CD8-positive, alpha-beta memory T cell (primary cell): ENCODE measurements at regions not wholly inside any gene's neighbourhood (a gene's known extent, or its start where the extent isn't known, plus 50 kb on each side); places are given as distances from the start of the nearest gene placed in this dataset.
"Not testable (repeated sequence)": the region's sequence is repeated elsewhere in the genome, so short reads cannot be mapped to it uniquely, and the experiment has no call there.

Experiments used
- CTCF ChIA-PET: fragments of 350-600 bp; sonication (Branson Sonifier 250); formaldehyde crosslinking; loops from one replicate; lab custom pipeline; 2021; ENCODE audit warnings: antibody characterized with exemption; lab: Charles Lee
- POLR2A ChIA-PET: fragments of 350-600 bp; sonication (Branson Sonifier 250); formaldehyde crosslinking; loops from one replicate; lab custom pipeline; 2021; ENCODE audit warnings: antibody characterized with exemption; lab: Charles Lee
- DNase-seq, 5 donors: peaks; one replicate each; pipeline versions ENCODE4 v3.0.0 to v3.0.0-alpha.2; 2020 to 2022; ENCODE audit warnings: mixed read lengths in 1 of 5
- H3K27ac ChIP-seq: one replicate; pipeline ENCODE4 v1.7.0; 2013; ENCODE audit warnings: low read depth, mild to moderate bottlenecking, low read length, moderate library complexity
- H3K27me3 ChIP-seq: 2 replicates; pipeline ENCODE4 v1.7.0; 2013; ENCODE audit warnings: low read length, mild to moderate bottlenecking; ENCODE audit not compliant: insufficient read depth, poor library complexity, severe bottlenecking
- H3K36me3 ChIP-seq: 2 replicates; pipeline ENCODE4 v1.7.0; 2013; ENCODE audit warnings: mild to moderate bottlenecking, low read length, moderate library complexity; ENCODE audit not compliant: insufficient read depth
- H3K4me1 ChIP-seq: 2 replicates; pipeline ENCODE4 v1.7.0; 2013; ENCODE audit warnings: mild to moderate bottlenecking, low read length, moderate library complexity; ENCODE audit not compliant: insufficient read depth
- H3K4me3 ChIP-seq: 2 replicates; pipeline ENCODE4 v1.7.0; 2013; ENCODE audit warnings: mild to moderate bottlenecking, low read length
- H3K9me3 ChIP-seq: 2 replicates; pipeline ENCODE4 v1.7.0; 2013; ENCODE audit warnings: mild to moderate bottlenecking, low read length
- H3K27ac Mint-ChIP-seq, 8 donors: one replicate each; pipeline ENCODE4 v1.8.0; 2020 to 2021; ENCODE audit warnings: mixed read lengths in 8 of 8, mild to moderate bottlenecking in 6 of 8, inconsistent platforms in 3 of 8, moderate library complexity in 3 of 8
- H3K27me3 Mint-ChIP-seq, 2 donors: one replicate each; pipeline ENCODE4 v1.8.0; 2020 to 2021; ENCODE audit warnings: mixed read lengths in 2 of 2, mild to moderate bottlenecking in 1 of 2, moderate library complexity in 1 of 2
- H3K36me3 Mint-ChIP-seq, 3 donors: one replicate each; pipeline ENCODE4 v1.8.0; 2020 to 2021; ENCODE audit warnings: mixed read lengths in 3 of 3, inconsistent platforms in 1 of 3, mild to moderate bottlenecking in 1 of 3
- H3K4me1 Mint-ChIP-seq, 3 donors: one replicate each; pipeline ENCODE4 v1.8.0; 2020 to 2021; ENCODE audit warnings: mixed read lengths in 3 of 3, inconsistent platforms in 1 of 3, mild to moderate bottlenecking in 1 of 3
- H3K4me3 Mint-ChIP-seq, 7 donors: one replicate each; pipeline ENCODE4 v1.8.0; 2020 to 2021; ENCODE audit warnings: mixed read lengths in 7 of 7, mild to moderate bottlenecking in 6 of 7, moderate library complexity in 4 of 7, inconsistent platforms in 2 of 7
- H3K9me3 Mint-ChIP-seq, 5 donors: one replicate each; pipeline ENCODE4 v1.8.0; 2020 to 2022; ENCODE audit warnings: mixed read lengths in 5 of 5, mild to moderate bottlenecking in 3 of 5, moderate library complexity in 2 of 5, inconsistent platforms in 1 of 5

GRCh38 chr13:112261924-112262323, 114.2 kb upstream of the SPACA7 start:
- Mint-ChIP-seq H3K27ac (no peak overlapping the region), H3K27me3 (peaks cover 1 to 4% of the 10 kb centered on the region in 2 donors), H3K4me1 (no peaks in the 10 kb centered on the region), H3K4me3 (no peak overlapping the region), H3K36me3 (no peaks in the 10 kb centered on the region), H3K9me3 (peaks cover 0 to 2% (median 0%) of the 10 kb centered on the region in 5 donors)
- no peak for DNase-seq
- H3K4me1 ChIP-seq: no peaks in the 10 kb centered on the region
- H3K36me3 ChIP-seq: no peaks in the 10 kb centered on the region
- H3K27me3 ChIP-seq: no peaks in the 10 kb centered on the region
- no peaks in the 10 kb centered on the region for H3K9me3 ChIP-seq
- H3K27ac ChIP-seq: no peak overlapping the region
- ChIA-PET CTCF (no interaction called here), POLR2A (no interaction called here)
- no peak overlapping the region for H3K4me3 ChIP-seq

- Mint-ChIP-seq H3K27me3 (peaks cover 1 to 4% of the 10 kb centered on the region in 2 donors), H3K27ac (no peak overlapping the region)
- CTCF ChIA-PET: no interaction called here
These were observed 113.0 kb upstream of the SPACA7 start for GRCh38 chr13:112263152-112263551.

GRCh38 chr13:112267660-112268059, 108.5 kb upstream of the SPACA7 start:
- Mint-ChIP-seq H3K9me3 (no peaks in the 10 kb centered on the region), H3K4me3 (no peak overlapping the region), H3K4me1 (no peaks in the 10 kb centered on the region), H3K36me3 (no peaks in the 10 kb centered on the region), H3K27me3 (peaks cover under 1 to 1% of the 10 kb centered on the region in 2 donors), H3K27ac (no peak overlapping the region)
- ChIA-PET CTCF (no interaction called here), POLR2A (no interaction called here)
- H3K4me1 ChIP-seq: no peaks in the 10 kb centered on the region
- H3K27me3 ChIP-seq: no peaks in the 10 kb centered on the region
- H3K9me3 ChIP-seq: no peaks in the 10 kb centered on the region
- no peak for DNase-seq
- H3K4me3 ChIP-seq: no peak overlapping the region
- H3K36me3 ChIP-seq: no peaks in the 10 kb centered on the region
- H3K27ac ChIP-seq: no peak overlapping the region

More at GRCh38 chr13:112263152-112263551, 113.0 kb upstream of the SPACA7 start:
- Mint-ChIP-seq H3K9me3 (peaks cover 0 to 2% (median 0%) of the 10 kb centered on the region in 5 donors), H3K36me3 (no peaks in the 10 kb centered on the region), H3K4me1 (no peaks in the 10 kb centered on the region), H3K4me3 (no peak overlapping the region)
- Histone ChIP-seq H3K4me3 (no peak overlapping the region), H3K4me1 (no peaks in the 10 kb centered on the region), H3K27ac (no peak overlapping the region), H3K36me3 (no peaks in the 10 kb centered on the region), H3K27me3 (no peaks in the 10 kb centered on the region), H3K9me3 (no peaks in the 10 kb centered on the region)
- POLR2A ChIA-PET: no interaction called here
- no peak for DNase-seq

GRCh38 chr13:112270951-112271350, 105.2 kb upstream of the SPACA7 start:
- Histone ChIP-seq H3K9me3 (no peaks in the 10 kb centered on the region), H3K27me3 (no peaks in the 10 kb centered on the region), H3K4me3 (no peak overlapping the region), H3K4me1 (no peaks in the 10 kb centered on the region), H3K36me3 (no peaks in the 10 kb centered on the region), H3K27ac (no peak overlapping the region)
- H3K27me3 Mint-ChIP-seq: peaks cover 7 to 11% of the 10 kb centered on the region in 2 donors
- POLR2A ChIA-PET: no interaction called here
- DNase-seq: no peak
- H3K4me1 Mint-ChIP-seq: no peaks in the 10 kb centered on the region
- no peak overlapping the region for H3K4me3 Mint-ChIP-seq
- H3K27ac Mint-ChIP-seq: no peak overlapping the region
- CTCF ChIA-PET: no interaction called here
- H3K36me3 Mint-ChIP-seq: no peaks in the 10 kb centered on the region
- H3K9me3 Mint-ChIP-seq: peaks cover 0 to 3% (median 0%) of the 10 kb centered on the region in 5 donors

- H3K9me3 ChIP-seq, H3K9me3 Mint-ChIP-seq, H3K36me3 Mint-ChIP-seq, H3K27me3 ChIP-seq, H3K27me3 Mint-ChIP-seq, H3K4me1 ChIP-seq, POLR2A ChIA-PET, H3K4me3 Mint-ChIP-seq, H3K4me3 ChIP-seq, H3K27ac Mint-ChIP-seq, H3K4me1 Mint-ChIP-seq, H3K36me3 ChIP-seq, CTCF ChIA-PET, H3K27ac ChIP-seq, DNase-seq: not testable (repeated sequence)
These were observed 89.4 kb upstream of the SPACA7 start for GRCh38 chr13:112286733-112287132.

- Histone ChIP-seq H3K9me3 (no peaks in the 10 kb centered on the region), H3K36me3 (no peaks in the 10 kb centered on the region), H3K4me3 (no peak overlapping the region), H3K27me3 (no peaks in the 10 kb centered on the region), H3K4me1 (no peaks in the 10 kb centered on the region), H3K27ac (no peak overlapping the region)
- Mint-ChIP-seq H3K9me3 (peaks cover 0 to 4% (median 2%) of the 10 kb centered on the region in 5 donors), H3K4me3 (no peak overlapping the region), H3K4me1 (no peaks in the 10 kb centered on the region), H3K36me3 (no peaks in the 10 kb centered on the region), H3K27me3 (peaks cover 2 to 3% of the 10 kb centered on the region in 2 donors), H3K27ac (no peak overlapping the region)
- ChIA-PET CTCF (no interaction called here), POLR2A (no interaction called here)
- no peak for DNase-seq
These were observed 55.9 kb upstream of the SPACA7 start for GRCh38 chr13:112320303-112320702.

- Mint-ChIP-seq H3K27me3 (peaks cover 3 to 6% of the 10 kb centered on the region in 2 donors), H3K9me3 (peaks cover 0 to 3% (median 0%) of the 10 kb centered on the region in 5 donors), H3K36me3 (no peaks in the 10 kb centered on the region), H3K4me1 (no peaks in the 10 kb centered on the region), H3K4me3 (no peak overlapping the region), H3K27ac (no peak overlapping the region)
- POLR2A ChIA-PET: no interaction called here
- Histone ChIP-seq H3K36me3 (no peaks in the 10 kb centered on the region), H3K27me3 (no peaks in the 10 kb centered on the region), H3K27ac (no peak overlapping the region), H3K9me3 (no peaks in the 10 kb centered on the region), H3K4me1 (no peaks in the 10 kb centered on the region), H3K4me3 (no peak overlapping the region)
- CTCF ChIA-PET: no interaction called here
- no peak for DNase-seq
These were observed 53.6 kb upstream of the SPACA7 start for GRCh38 chr13:112322557-112322956.

GRCh38 chr13:112324116-112324515, 52.0 kb upstream of the SPACA7 start:
- Histone ChIP-seq H3K4me1 (no peaks in the 10 kb centered on the region), H3K36me3 (no peaks in the 10 kb centered on the region), H3K9me3 (no peaks in the 10 kb centered on the region), H3K4me3 (no peak overlapping the region), H3K27me3 (no peaks in the 10 kb centered on the region), H3K27ac (no peak overlapping the region)
- H3K27me3 Mint-ChIP-seq: peaks cover 3 to 11% of the 10 kb centered on the region in 2 donors
- no peak overlapping the region for H3K27ac Mint-ChIP-seq
- no peaks in the 10 kb centered on the region for H3K36me3 Mint-ChIP-seq
- ChIA-PET CTCF (no interaction called here), POLR2A (no interaction called here)
- no peak for DNase-seq
- no peaks in the 10 kb centered on the region for H3K4me1 Mint-ChIP-seq
- no peaks in the 10 kb centered on the region for H3K9me3 Mint-ChIP-seq
- H3K4me3 Mint-ChIP-seq: no peak overlapping the region
